HK-2 (cell line): ENCODE measurements at regions not wholly inside any gene's neighbourhood (a gene's known extent, or its start where the extent isn't known, plus 50 kb on each side); places are given as distances from the start of the nearest gene placed in this dataset.

Experiments used
- DNase-seq: peaks from one replicate; pipeline ENCODE4 v3.0.0-alpha.2; 2018; ENCODE audit not compliant: unreplicated experiment

GRCh38 chr2:204108781-204109295 is 172.3 kb downstream of the ICOS start:
- DNase-seq = no peak

GRCh38 chr2:204109681-204110080 is 173.1 kb downstream of the ICOS start:
- DNase-seq = no peak

DNA sequence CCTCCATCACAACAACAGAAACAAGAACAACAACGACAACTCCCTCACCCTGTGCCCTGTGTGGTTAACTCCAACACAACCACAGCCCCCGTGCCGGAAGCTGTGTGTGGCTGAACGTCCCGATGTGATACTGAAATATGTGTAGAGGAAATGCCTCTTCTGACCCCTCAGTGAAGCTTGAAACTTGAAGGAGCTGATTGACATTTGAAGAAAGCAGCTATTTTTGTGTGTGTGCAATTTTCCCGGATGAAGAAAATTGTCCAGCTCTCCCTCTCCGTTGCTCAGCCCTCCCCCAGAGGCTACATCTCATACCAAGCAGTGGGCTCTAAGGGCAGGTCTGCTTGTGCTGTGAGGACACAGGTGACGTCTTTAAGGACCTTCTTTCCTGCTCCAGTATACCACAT is 173.8 kb downstream of the ICOS start:
- no peak for DNase-seq

- DNase-seq = no peak
These were observed 174.4 kb downstream of the ICOS start for GRCh38 chr2:204110751-204111516.

DNA sequence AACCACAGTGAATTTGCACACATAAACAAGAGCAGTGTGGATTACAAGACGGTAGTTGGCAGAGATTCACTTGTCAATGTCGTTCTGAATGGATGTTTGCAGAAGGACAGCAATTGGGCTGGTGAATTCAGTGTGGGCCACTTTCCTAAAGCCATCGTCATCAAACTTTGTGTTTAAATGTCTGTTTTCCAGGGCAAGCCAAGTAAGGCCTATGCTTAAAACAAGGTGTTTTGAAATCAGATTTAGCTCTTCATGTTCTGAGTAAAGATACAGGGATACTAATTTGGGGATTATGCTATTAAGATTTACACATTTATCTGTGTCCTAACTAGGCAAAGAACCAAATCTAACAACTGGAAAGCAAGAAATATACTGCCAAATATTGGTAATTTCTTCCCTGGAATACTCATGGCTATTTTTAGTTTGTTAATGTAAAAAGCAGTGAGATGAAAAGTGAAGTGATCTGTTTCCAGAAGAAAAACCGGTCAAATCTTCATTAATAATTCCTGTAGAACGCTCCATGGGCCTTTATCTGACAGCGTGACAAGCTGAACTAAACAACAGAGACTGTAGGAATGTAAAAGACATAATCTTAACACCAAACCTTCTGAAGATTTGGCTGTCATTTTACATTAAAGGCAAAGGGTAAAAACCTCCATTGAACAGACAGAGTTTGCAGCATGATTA is 175.7 kb downstream of the ICOS start:
- no peak for DNase-seq

GRCh38 chr2:204114295-204115136 is 178.0 kb downstream of the ICOS start:
- DNase-seq = no peak

GRCh38 chr2:204115137-204116056 is 178.8 kb downstream of the ICOS start:
- DNase-seq = no peak

- no peak for DNase-seq
These were observed 179.7 kb downstream of the ICOS start for GRCh38 chr2:204116159-204116792.

DNA sequence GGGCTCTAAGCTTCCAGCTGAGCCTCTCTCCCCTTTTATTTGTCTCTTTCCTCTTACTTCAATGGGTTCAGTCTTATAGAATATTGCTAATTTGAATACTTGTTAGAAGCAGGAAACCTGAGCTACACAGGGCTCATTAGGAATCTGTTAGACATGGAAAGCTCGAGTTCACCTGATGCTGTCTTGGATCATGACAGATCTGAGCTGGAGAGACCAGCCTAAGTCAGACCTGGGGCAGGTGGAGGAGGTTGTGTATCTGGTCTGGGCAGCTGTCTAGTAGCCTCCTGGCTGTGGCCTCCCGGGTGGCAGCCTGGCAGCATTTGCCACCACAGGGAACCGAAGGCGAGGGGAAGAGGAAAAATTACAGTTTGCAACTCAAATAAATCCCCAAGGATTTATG is 185.9 kb downstream of the ICOS start:
- DNase-seq = no peak

GRCh38 chr2:204124140-204124750 is 187.7 kb downstream of the ICOS start:
- no peak for DNase-seq

DNA sequence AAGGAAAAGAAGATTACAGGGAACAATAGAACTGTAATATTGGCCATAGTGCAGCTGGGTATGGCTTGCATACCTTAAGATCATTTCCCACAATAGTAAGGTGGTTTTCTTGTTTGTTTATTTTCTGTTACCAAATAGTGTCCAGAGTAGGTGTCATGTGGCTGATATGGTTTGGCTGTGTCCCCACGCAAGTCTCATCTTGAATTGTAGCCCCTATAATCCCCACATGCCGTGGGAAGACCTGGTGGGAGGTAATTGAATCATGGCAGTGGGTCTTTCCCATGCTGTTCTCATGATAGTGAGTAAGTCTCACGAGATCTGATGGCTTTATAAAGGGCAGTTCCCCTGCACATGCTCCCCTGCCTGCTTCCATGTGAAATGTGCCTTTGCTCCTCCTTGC is 190.1 kb downstream of the ICOS start:
- no peak for DNase-seq

GRCh38 chr2:204127238-204127637 is 190.7 kb downstream of the ICOS start:
- no peak for DNase-seq

GRCh38 chr2:204129591-204130294 is 193.2 kb downstream of the ICOS start:
- no peak for DNase-seq

DNA sequence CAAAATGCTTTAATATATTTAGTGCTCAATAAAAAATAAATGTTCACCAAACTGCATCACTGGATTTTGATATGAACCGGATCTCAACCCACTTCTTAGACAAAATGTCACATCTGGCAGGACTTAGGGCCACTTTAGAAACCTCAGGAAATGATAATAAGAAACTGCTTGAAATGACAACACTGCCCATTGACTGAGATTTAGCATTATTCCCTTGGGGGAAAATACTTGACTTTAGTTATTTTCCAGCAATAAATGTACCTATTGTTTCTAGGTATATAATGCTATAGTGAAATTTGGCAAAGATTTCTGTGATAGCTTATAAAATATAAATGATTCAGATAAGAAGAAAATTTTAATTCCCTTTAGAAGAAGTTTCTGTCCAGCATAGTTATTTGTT is 195.1 kb downstream of the ICOS start:
- DNase-seq = no peak

GRCh38 chr2:204133476-204133875 is 196.9 kb downstream of the ICOS start:
- no peak for DNase-seq

DNA sequence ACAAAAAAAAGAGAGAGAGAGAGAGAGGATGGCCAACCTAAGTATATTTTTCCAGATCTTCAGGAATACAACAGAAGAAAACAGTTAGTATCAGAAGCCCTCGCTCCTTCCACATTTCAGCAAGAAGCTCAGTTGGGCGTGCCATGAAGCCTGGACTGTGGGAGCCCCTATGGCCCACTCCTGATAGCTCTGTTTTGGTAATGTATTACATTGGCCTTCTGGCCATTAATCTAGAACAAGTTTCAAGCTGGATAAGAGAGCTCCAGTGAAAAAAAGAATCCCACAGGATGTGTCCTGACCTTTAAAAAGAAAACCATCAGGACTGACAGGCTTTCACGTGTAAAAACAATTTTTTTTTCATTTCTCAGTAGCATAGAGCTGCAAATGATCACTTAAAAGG is 197.9 kb downstream of the ICOS start:
- DNase-seq = no peak

DNA sequence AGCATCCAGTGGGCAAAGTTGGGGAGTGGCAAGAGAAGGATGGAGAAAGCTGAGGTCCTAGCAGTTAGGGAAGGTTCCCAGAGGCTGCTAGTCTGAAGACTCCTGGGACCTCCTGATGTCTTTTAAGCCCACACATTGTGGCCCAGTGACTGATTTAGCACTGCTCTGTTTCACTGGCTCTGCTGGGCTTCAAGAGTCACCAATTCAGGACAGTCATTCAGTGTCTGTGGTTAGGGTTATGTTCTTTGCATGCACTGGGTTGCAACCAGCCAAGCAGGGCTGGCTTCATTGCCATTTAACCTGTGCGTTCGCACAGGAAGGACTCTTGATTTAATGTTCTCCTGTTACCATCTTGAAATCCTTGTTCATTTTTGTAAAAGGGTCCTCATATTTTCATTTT is 199.2 kb downstream of the ICOS start:
- DNase-seq = no peak

- DNase-seq = no peak
These were observed 201.6 kb downstream of the ICOS start for GRCh38 chr2:204138206-204138605.

GRCh38 chr2:204140246-204140645 is 203.7 kb downstream of the ICOS start:
- no peak for DNase-seq
